Peyer's patch (tissue), 4 donors: ENCODE measurements at regions not wholly inside any gene's neighbourhood (a gene's known extent, or its start where the extent isn't known, plus 50 kb on each side); places are given as distances from the start of the nearest gene placed in this dataset.

Source experiments
- CTCF ChIP-seq, 6 experiments: fragments of 450-650 bp in 4 of 6; fragments of 200-600 bp in 2 of 6; sonication (generic) in 1 of 6; IDR thresholded peaks; one replicate each; pipeline ENCODE4 v1.5.1; 2017 to 2019; ENCODE audit warnings: antibody characterized with exemption in 6 of 6, mild to moderate bottlenecking in 3 of 6, moderate library complexity in 1 of 6
- POLR2A ChIP-seq, 2 donors: fragments of 450-650 bp; IDR thresholded peaks; one replicate each; pipeline ENCODE4 v1.5.1; 2017; ENCODE audit warnings: antibody characterized with exemption in 2 of 2, mild to moderate bottlenecking in 2 of 2, moderate library complexity in 2 of 2

GRCh38 chr4:54902271-54902670 lies 223.1 kb downstream of the KDR start:
- TF ChIP-seq CTCF (IDR thresholded peaks at IDR 0.05) (no peak), POLR2A (IDR thresholded peaks at IDR 0.05) (no peak)
